NOMO-1 treated with dmso at 0.1 percent for 144 hours (cell line): ENCODE measurements at regions not wholly inside any gene's neighbourhood (a gene's known extent, or its start where the extent isn't known, plus 50 kb on each side); places are given as distances from the start of the nearest gene placed in this dataset.

Experiments
- DNase-seq: peaks from one replicate; lab custom pipeline; 2025; ENCODE audit not compliant: unreplicated experiment; lab: John Stamatoyannopoulos, UW

DNA sequence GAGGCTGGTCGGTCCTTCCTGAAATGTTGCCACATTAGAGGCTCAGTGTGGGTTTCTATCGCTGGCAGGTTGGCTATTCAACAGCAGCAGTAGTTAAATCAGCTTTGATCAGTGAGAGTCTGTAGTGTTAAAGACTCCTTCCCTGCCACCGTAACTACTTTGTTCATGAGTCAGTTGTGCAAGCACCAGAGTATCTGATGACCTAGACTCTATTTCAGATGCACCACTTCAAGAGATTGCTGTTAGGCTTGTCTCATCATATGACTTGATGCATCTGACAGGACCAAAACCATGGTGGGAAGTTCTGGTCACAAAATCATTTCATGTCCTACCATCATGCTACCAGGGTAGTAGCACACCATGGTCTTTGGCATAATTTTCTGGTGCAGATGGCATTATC is 482.7 kb upstream of the MPDZ start:
- DNase-seq = no peak

DNA sequence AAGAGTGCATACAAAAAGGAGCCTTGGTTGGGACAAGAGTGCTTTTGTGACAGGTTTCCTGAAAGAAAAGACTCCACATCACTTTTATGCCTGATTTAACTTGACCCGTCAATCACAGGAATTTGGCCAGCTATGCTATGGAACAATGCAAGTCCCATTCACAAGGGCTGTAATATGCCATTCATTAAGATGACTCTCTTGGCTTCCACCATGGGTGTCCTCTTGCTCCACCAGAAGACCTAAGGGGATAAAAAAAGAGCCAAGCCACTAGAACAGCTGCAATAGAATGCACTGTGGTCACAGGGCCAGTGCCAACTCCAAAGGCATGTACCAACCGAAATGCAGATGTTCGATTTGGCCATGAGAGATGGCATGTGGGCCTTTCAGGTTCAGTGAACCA is 480.1 kb upstream of the MPDZ start:
- DNase-seq = no peak

GRCh38 chr9:13758936-13759335 is 479.4 kb upstream of the MPDZ start:
- no peak for DNase-seq

GRCh38 chr9:13756943-13757342 is 477.5 kb upstream of the MPDZ start:
- DNase-seq = no peak

GRCh38 chr9:13755551-13755950 is 476.1 kb upstream of the MPDZ start:
- DNase-seq = no peak

GRCh38 chr9:13750639-13751038 is 471.1 kb upstream of the MPDZ start:
- no peak for DNase-seq

- no peak for DNase-seq
Observed at GRCh38 chr9:13750061-13750460, 470.6 kb upstream of the MPDZ start.

DNA sequence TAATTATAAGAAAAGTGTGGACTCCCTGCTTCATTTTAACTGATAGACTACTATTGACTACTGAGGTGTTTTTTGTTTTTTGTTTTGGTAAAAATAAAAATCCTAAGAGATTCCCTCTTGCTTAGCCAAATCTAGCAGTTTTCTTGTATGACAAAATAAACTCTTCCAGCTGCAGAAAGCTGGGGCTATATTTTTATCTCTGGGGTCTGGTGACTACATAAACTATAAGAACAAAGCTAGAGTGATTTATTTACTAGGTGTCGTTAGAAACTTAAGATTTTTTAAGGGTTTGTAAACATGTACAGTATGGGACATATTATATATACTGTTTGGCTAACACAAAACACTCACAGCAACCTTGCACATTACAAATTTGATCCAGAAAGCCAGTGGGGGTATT is 467.4 kb upstream of the MPDZ start:
- no peak for DNase-seq

GRCh38 chr9:13744261-13744901 is 464.9 kb upstream of the MPDZ start:
- DNase-seq = no peak

DNA sequence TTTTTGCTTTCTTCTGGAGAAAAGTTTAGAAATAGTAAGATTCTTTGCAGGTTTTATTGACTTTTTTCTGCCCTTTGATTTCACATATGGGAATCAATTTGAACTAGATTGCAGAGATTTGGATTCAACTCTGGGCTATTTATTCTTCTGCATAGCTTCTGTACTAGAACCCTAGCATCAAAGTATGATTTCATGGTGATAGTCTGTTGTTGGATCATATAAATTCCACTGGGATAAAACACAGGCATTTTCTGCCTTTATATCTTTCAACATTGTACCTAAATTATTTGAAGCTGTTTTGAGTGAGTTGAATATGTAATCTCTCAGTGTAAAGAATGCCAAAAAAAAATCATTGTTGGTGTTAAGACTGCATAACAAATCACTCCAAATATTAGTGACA is 458.4 kb upstream of the MPDZ start:
- no peak for DNase-seq

DNA sequence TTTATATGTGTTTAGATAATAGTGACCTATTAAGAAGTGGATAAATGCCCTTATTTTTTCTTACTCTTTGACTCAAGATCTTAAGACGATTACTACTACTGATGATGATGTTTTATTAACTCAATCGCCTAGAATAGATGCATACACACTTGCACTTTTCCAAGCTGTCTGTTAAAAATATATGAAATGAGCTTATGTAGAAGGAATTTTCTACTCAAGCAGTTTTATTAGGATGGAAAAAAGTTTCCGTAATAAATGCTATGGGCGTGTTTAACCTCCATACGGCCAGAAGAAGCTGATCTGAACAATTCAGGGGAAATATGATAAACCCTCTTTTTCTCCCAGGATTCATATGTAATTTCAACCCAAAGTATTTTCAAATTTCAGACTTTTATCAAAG is 455.7 kb upstream of the MPDZ start:
- DNase-seq = no peak

GRCh38 chr9:13734601-13735000 is 455.1 kb upstream of the MPDZ start:
- no peak for DNase-seq

- DNase-seq = no peak
Observed at GRCh38 chr9:13732290-13732689, 452.8 kb upstream of the MPDZ start.

DNA sequence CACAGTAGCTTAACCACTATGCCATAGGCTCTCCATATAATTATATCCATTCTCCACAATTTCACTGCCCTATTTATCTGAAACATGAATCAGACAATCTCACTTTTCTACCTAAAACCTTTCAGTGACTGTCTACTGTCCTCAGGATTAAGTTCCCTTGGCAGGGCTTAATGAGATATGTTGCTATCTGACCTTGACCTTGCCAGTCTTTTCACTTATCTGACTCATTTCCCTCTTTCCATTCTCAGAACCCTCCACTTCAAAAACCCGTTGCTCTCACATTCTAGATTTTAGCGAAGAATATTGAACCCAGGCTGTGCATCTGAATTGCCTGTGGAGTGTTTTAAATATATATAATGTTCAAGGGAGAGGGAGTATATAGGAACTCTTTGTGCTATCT is 452.1 kb upstream of the MPDZ start:
- DNase-seq = no peak

GRCh38 chr9:13729955-13730354 is 450.5 kb upstream of the MPDZ start:
- no peak for DNase-seq

- DNase-seq = no peak
Observed at GRCh38 chr9:13728917-13729811, 449.7 kb upstream of the MPDZ start.

- DNase-seq = no peak
Observed at GRCh38 chr9:13728131-13728530, 448.6 kb upstream of the MPDZ start.

DNA sequence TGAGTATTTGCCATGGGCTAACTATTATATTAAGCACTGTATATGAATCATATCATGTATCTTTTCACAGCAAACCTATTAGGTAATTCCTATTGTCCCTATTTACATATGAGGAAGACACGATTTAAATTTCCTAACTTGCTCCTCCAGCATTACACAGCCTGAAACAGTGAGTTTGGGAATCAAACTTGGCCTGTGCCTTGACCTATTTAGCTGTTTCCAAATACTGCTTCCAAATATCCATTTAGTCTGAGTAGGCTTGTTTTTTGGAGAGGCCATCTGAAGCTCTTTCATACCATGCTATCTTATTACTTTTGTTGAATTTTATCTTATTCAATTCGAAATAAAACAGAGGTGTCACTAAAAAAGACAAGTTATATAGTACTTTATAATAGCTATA is 447.3 kb upstream of the MPDZ start:
- no peak for DNase-seq

GRCh38 chr9:13725516-13725915 is 446.0 kb upstream of the MPDZ start:
- DNase-seq = no peak

- DNase-seq = no peak
Observed at GRCh38 chr9:13721481-13722235, 442.2 kb upstream of the MPDZ start.

DNA sequence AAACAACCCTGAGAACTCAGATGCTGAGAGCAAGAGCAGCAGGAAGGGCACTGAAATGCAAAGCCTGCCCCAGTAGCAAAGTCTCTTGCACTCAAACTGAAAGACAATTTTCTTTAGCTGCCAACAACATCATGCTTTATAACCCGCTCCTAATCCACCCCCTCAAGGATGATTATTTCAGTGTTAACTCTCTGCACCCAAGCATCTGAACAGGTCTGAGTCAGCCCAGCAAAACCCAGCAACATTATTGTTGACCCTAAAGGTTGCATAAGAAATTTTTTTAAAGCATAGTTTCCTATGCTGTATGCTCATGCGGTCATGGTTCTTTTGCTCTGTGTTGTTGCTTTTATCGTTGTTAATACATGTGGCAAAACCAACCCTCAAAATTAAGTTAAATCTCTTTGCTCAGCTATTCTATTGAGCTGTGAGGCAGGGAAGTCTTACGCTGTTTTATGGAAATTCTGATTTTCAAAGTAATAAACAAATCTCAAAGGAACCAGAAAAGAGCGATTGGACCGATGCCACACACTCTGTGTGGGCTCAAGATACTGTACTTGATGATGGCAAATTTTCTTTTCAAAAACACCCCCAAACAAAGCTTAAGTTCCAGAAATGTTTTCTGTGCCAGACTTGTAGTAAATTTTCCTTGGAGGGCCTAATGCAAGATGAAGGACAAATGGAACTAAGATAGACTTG is 440.6 kb upstream of the MPDZ start:
- DNase-seq = no peak
